Mesendoderm (in vitro differentiated cells): ENCODE measurements at regions not wholly inside any gene's neighbourhood (a gene's known extent, or its start where the extent isn't known, plus 50 kb on each side); places are given as distances from the start of the nearest gene placed in this dataset.

ENCODE experiments used
- DNase-seq: peaks from one replicate; pipeline ENCODE4 v3.0.0; 2013
- H2AK5ac ChIP-seq: 2 replicates; pipeline ENCODE4 v1.6.1; 2013; ENCODE audit warnings: low read length, inconsistent platforms
- H2BK120ac ChIP-seq: 2 replicates; pipeline ENCODE4 v1.6.1; 2013; ENCODE audit warnings: low read depth, mild to moderate bottlenecking, low read length, moderate library complexity, mixed read lengths
- H2BK15ac ChIP-seq: replicated peaks from 2 replicates; pipeline ENCODE4 v1.6.1; 2013; ENCODE audit warnings: low read depth, mild to moderate bottlenecking, moderate library complexity
- H2BK5ac ChIP-seq: 2 replicates; pipeline ENCODE4 v1.6.1; 2013; ENCODE audit warnings: low read length, inconsistent platforms
- H3K18ac ChIP-seq: 2 replicates; pipeline ENCODE4 v1.6.1; 2013; ENCODE audit warnings: mild to moderate bottlenecking, low read length, mixed read lengths
- H3K23ac ChIP-seq: one replicate; pipeline ENCODE4 v1.6.1; 2013; ENCODE audit warnings: low read length
- H3K27ac ChIP-seq: 2 replicates; pipeline ENCODE4 v1.5.1; 2013; ENCODE audit warnings: low read depth, mild to moderate bottlenecking, inconsistent platforms, low read length, moderate library complexity
- H3K27me3 ChIP-seq: 2 replicates; pipeline ENCODE4 v1.6.1; 2013; ENCODE audit warnings: low read length, control low read depth, mild to moderate bottlenecking, inconsistent platforms; ENCODE audit not compliant: insufficient read depth, poor library complexity
- H3K36me3 ChIP-seq: 2 replicates; pipeline ENCODE4 v1.6.1; 2013; ENCODE audit warnings: low read length, inconsistent platforms; ENCODE audit not compliant: control insufficient read depth, insufficient read depth
- H3K4ac ChIP-seq: one replicate; pipeline ENCODE4 v1.6.1; 2013; ENCODE audit warnings: low read depth, mild to moderate bottlenecking, low read length, moderate library complexity
- H3K4me1 ChIP-seq: 2 replicates; pipeline ENCODE4 v1.6.1; 2013; ENCODE audit warnings: low read depth, low read length, inconsistent platforms; ENCODE audit not compliant: control insufficient read depth
- H3K4me2 ChIP-seq: 2 replicates; pipeline ENCODE4 v1.6.1; 2013; ENCODE audit warnings: low read length
- H3K4me3 ChIP-seq: 2 replicates; pipeline ENCODE4 v1.5.1; 2013; ENCODE audit warnings: mild to moderate bottlenecking, low read length
- H3K56ac ChIP-seq: one replicate; pipeline ENCODE4 v1.6.1; 2013; ENCODE audit warnings: low read length
- H3K79me1 ChIP-seq: 2 replicates; pipeline ENCODE4 v1.6.1; 2013; ENCODE audit warnings: low read length, inconsistent platforms
- H3K79me2 ChIP-seq: 2 replicates; pipeline ENCODE4 v1.6.1; 2013; ENCODE audit warnings: mild to moderate bottlenecking, low read length; ENCODE audit not compliant: control insufficient read depth, insufficient read depth
- H3K9ac ChIP-seq: 2 replicates; pipeline ENCODE4 v1.6.1; 2013; ENCODE audit warnings: low read length, inconsistent platforms
- H4K5ac ChIP-seq: one replicate; pipeline ENCODE4 v1.6.1; 2013; ENCODE audit warnings: low read length
- H4K8ac ChIP-seq: one replicate; pipeline ENCODE4 v1.6.1; 2013; ENCODE audit warnings: low read depth, mild to moderate bottlenecking, control low read depth, low read length, moderate library complexity
- WGBS: extraction: QIAGEN DNeasy Blood & Tissue Kit; methylation state at CpG from one replicate; pipeline ENCODE4 v1.1.7; 2013; ENCODE audit warnings: low lambda C conversion rate, missing lambda C conversion rate; ENCODE audit not compliant: insufficient coverage; ENCODE audit errors: extremely low coverage; 5-methylcytosine and 5-hydroxymethylcytosine counted together

DNA sequence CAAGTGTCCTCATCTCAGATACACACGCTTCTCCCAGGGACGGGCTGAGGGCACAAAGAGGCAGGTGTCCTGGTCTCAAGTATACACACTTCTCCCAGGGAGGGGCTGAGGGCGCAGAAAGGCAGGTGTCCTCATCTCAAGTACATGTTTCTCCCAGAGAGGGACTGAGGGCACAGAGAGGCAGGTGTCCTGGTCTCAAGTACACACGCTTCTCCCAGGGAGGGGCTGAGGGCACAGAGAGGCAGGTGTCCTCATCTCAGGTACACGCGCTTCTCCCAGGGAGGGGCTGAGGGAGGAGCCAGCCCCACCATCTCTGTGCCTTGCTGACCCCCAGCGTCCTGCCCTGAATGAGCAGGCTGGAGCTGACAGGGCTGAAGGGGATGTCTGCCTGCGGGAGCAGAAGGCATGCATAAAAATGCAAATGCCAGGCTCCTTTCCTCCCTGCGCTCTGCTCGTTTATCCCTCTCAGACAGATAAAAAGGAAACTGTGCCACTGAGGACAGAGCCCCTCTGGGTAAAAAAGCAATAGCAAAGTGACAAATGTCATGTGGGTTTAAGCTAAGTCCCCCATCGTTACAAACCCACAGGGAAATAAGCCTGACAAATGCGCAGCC is 96.1 kb upstream of the UQCRFS1 start:
- Histone ChIP-seq H4K5ac (no peak overlapping the region), H3K9ac (no peak overlapping the region), H2BK15ac (no peak overlapping the region), H3K4me3 (no peak overlapping the region), H3K27ac (no peak overlapping the region), H3K56ac (no peak overlapping the region), H3K4ac (no peak overlapping the region), H4K8ac (no peak overlapping the region), H2AK5ac (no peak overlapping the region), H3K27me3 (no peaks in the 10 kb centered on the region), H3K18ac (no peak overlapping the region), H3K79me2 (no peaks in the 10 kb centered on the region), H3K4me1 (no peaks in the 10 kb centered on the region), H2BK120ac (no peak overlapping the region), H2BK5ac (no peak overlapping the region), H3K36me3 (no peaks in the 10 kb centered on the region), H3K4me2 (no peak overlapping the region), H3K79me1 (no peaks in the 10 kb centered on the region), H3K23ac (no peak overlapping the region)
- peak; percentile 57 for DNase-seq
- WGBS, result no CpG with 5 or more reads among the region's 12 CpGs

DNA sequence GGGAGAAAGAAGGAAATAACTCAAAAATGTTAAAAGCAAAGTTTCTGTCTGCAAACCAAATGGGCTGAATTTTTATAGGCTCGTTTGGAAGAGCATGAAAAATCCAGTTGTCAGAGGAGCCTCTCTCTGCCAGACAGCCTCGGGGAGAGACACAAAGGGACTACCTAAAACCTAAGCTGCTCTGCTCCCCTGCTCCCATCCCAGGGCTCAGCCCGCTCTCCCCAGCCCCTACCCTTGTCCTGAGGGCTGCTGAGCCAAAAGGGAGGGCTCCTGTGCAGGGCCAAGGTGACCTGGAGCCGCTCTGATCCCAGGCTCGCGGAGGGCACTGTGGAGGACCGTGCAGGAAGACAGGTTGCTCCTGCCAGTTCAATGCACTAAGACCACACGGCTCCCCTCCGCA is 96.7 kb upstream of the UQCRFS1 start:
- Histone ChIP-seq H3K4me1 (no peaks in the 10 kb centered on the region), H2BK15ac (no peak overlapping the region), H4K8ac (no peak overlapping the region), H2BK120ac (no peak overlapping the region), H4K5ac (no peak overlapping the region), H3K23ac (no peak overlapping the region), H3K36me3 (no peaks in the 10 kb centered on the region), H3K4me3 (no peak overlapping the region), H3K4me2 (no peak overlapping the region), H3K18ac (no peak overlapping the region), H3K27me3 (no peaks in the 10 kb centered on the region), H3K9ac (no peak overlapping the region), H2BK5ac (no peak overlapping the region), H3K79me1 (no peaks in the 10 kb centered on the region), H3K79me2 (no peaks in the 10 kb centered on the region), H3K56ac (no peak overlapping the region), H3K27ac (no peak overlapping the region), H3K4ac (no peak overlapping the region), H2AK5ac (no peak overlapping the region)
- no peak for DNase-seq
- no CpG with 5 or more reads among the region's 9 CpGs for whole genome bisulfite sequencing

DNA sequence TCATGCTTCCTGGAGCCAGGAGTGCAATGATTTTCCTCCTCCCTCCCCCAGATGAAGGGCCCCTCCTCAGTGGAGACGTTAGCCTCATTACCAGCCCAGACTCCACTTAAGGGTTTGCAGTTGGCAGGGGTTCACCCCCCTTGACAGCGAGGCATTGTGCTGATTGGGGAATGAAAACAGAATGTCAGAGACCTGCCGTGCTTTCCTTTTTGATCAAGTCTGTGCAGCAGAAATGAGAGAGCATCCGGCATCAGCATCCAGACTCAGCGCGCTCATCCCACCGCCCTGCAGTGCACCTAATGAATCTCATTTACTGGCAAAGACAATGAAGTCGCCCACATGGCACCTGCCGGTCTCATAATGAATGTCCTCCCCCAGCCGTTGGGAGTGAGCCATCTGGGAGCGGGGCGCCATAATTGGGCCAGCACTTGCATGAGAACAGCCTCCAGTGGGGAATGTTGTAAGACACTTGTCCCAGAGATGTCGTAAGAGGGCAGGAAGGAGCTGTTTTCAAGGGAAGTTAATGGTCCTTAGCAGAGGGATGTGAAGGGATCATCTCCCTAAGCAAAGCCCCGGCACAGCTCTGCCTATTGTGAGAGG is 98.3 kb upstream of the UQCRFS1 start:
- no peak overlapping the region for H4K5ac ChIP-seq
- no CpG with 5 or more reads among the region's 14 CpGs for WGBS
- no peak overlapping the region for H2BK120ac ChIP-seq
- no peak overlapping the region for H3K23ac ChIP-seq
- H3K9ac ChIP-seq, result no peak overlapping the region
- no peak overlapping the region for H4K8ac ChIP-seq
- peaks cover 5% of the 10 kb centered on the region for H3K4me1 ChIP-seq
- H3K4me2 ChIP-seq, result no peak overlapping the region
- no peak overlapping the region for H3K4me3 ChIP-seq
- H2BK15ac ChIP-seq, result no peak overlapping the region
- H3K79me2 ChIP-seq, result no peaks in the 10 kb centered on the region
- H3K4ac ChIP-seq, result no peak overlapping the region
- no peak overlapping the region for H3K18ac ChIP-seq
- H2AK5ac ChIP-seq, result no peak overlapping the region
- H3K27me3 ChIP-seq, result no peaks in the 10 kb centered on the region
- no peak overlapping the region for H2BK5ac ChIP-seq
- H3K56ac ChIP-seq, result no peak overlapping the region
- no peaks in the 10 kb centered on the region for H3K36me3 ChIP-seq
- no peaks in the 10 kb centered on the region for H3K79me1 ChIP-seq
- DNase-seq, result peak; percentile 48
- no peak overlapping the region for H3K27ac ChIP-seq

DNA sequence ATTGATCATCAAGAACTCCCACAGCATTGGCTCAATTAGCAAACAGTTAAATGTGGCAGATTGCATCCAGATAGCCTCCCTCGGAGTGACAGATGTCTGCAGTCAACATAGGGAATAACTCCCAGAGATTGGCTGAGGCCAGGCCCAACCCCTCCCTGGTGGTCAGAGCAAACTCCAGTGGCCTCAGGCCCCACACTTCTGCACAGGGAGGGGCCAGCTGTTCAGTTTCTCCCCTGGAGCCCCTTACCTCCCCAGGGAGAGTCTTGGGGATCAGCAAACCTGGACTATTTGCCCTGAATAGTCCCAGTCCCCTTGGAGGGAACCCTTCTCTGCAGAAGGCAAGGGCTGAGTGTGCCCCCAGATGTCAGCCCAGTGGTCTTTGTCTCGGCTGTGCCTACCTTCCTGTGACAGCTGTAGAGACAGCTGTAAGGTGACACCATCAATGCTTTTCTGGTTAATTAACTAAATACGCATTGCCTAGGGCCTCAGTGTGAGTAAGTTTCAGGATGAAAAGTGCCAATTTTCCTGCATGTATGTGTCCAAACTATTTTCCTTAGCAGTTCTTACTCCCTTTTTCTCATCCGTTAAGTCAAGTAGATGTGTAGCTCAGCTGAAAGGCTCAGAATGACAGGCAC is 102.7 kb upstream of the UQCRFS1 start:
- Histone ChIP-seq H3K4me3 (no peak overlapping the region), H4K5ac (no peak overlapping the region), H3K27me3 (no peaks in the 10 kb centered on the region), H3K4me2 (no peak overlapping the region), H2BK15ac (no peak overlapping the region), H4K8ac (no peak overlapping the region), H3K4ac (no peak overlapping the region), H3K9ac (no peak overlapping the region), H3K36me3 (no peaks in the 10 kb centered on the region), H3K27ac (no peak overlapping the region), H3K23ac (no peak overlapping the region), H3K4me1 (peaks cover 5% of the 10 kb centered on the region), H2BK120ac (no peak overlapping the region), H2AK5ac (no peak overlapping the region), H3K79me2 (no peaks in the 10 kb centered on the region), H2BK5ac (no peak overlapping the region), H3K18ac (no peak overlapping the region), H3K79me1 (no peaks in the 10 kb centered on the region), H3K56ac (no peak overlapping the region)
- WGBS, result no CpG with 5 or more reads among the region's 4 CpGs
- DNase-seq, result peak; percentile 50

DNA sequence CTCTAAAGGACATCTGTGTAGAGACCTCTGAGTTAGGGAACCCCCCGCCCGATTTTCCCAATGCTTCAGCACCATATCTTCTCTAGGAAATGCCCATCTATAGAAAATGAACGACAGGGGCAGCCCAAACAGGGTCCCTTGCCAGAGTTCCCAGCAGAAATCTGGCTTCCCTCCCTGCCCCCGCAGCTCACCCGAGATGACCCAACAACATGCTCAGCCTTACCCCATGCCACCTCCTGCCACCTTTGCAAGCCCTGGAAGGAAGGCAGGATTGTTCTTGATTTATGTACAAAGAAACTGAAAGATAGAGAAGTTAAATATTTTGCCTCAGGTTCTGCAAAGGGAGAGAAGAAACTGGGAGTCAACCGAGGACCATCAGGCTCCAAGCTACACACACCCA is 105.6 kb upstream of the UQCRFS1 start:
- DNase-seq, result no peak
- no peak overlapping the region for H4K5ac ChIP-seq

More for the DNA sequence above, 105.6 kb upstream of the UQCRFS1 start:
- Histone ChIP-seq H3K4me1 (peaks cover 5% of the 10 kb centered on the region), H2BK15ac (no peak overlapping the region), H3K27me3 (no peaks in the 10 kb centered on the region), H3K36me3 (no peaks in the 10 kb centered on the region), H3K79me1 (no peaks in the 10 kb centered on the region), H3K79me2 (no peaks in the 10 kb centered on the region), H2BK120ac (no peak overlapping the region), H3K4ac (no peak overlapping the region), H3K27ac (no peak overlapping the region), H3K18ac (no peak overlapping the region), H3K4me3 (no peak overlapping the region), H3K4me2 (no peak overlapping the region), H3K56ac (no peak overlapping the region), H4K8ac (no peak overlapping the region), H2AK5ac (no peak overlapping the region), H3K9ac (no peak overlapping the region), H3K23ac (no peak overlapping the region), H2BK5ac (no peak overlapping the region)
- WGBS, result no CpG with 5 or more reads among the region's 6 CpGs
